ENCODE measurements at regions not wholly inside any gene's neighbourhood (a gene's known extent, or its start where the extent isn't known, plus 50 kb on each side); places are given as distances from the start of the nearest gene placed in this dataset.

DNA sequence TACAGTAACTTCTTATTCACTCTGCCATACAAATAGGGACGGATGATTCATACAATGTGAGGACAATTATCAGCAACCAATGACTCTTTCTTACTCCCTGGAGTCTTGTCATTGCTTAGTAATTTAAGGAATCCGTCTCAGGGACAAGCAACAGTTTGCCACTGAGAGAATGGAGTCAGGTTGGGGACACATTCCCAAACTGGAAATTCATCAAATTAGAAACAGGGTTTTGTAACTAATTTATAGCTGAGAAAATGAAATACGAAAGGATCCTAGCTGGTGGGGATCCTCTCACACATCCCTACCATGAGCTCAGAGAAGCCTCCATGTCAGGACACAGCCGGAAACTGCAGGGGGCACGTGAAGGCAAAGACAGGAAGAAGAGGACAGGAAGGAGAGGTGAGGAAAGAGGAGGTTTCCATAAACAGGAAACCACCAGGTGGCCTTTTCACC lies 50.4 kb upstream of the KDR start:
- H3K4me3 ChIP-seq (replicated peaks; ENCODE audit: low read depth, low read length) = peak overlapping the region; percentile 36
- DNase-seq (ENCODE audit: low read depth) = peak; percentile 73
- TF ChIP-seq, protein P1, sequence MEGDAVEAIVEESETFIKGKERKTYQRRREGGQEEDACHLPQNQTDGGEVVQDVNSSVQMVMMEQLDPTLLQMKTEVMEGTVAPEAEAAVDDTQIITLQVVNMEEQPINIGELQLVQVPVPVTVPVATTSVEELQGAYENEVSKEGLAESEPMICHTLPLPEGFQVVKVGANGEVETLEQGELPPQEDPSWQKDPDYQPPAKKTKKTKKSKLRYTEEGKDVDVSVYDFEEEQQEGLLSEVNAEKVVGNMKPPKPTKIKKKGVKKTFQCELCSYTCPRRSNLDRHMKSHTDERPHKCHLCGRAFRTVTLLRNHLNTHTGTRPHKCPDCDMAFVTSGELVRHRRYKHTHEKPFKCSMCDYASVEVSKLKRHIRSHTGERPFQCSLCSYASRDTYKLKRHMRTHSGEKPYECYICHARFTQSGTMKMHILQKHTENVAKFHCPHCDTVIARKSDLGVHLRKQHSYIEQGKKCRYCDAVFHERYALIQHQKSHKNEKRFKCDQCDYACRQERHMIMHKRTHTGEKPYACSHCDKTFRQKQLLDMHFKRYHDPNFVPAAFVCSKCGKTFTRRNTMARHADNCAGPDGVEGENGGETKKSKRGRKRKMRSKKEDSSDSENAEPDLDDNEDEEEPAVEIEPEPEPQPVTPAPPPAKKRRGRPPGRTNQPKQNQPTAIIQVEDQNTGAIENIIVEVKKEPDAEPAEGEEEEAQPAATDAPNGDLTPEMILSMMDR (IDR thresholded peaks at IDR 0.05; ENCODE audit: low read length, missing control alignments) = no peak

- DNase-seq (ENCODE audit: low read depth) = no peak
- peak overlapping the region; percentile 36 for H3K4me3 ChIP-seq (replicated peaks; ENCODE audit: low read depth, low read length)
- TF ChIP-seq, protein P1 (IDR thresholded peaks at IDR 0.05; ENCODE audit: low read length, missing control alignments) = no peak
These were observed 51.1 kb upstream of the KDR start for GRCh38 chr4:55176497-55176896.

- TF ChIP-seq, protein P1 (IDR thresholded peaks at IDR 0.05; ENCODE audit: low read length, missing control alignments) = no peak
These were observed 52.1 kb upstream of the KDR start for GRCh38 chr4:55177461-55177860.

GRCh38 chr4:55178226-55179005 lies 53.0 kb upstream of the KDR start:
- no peak overlapping the region for H3K4me3 ChIP-seq (replicated peaks; ENCODE audit: low read depth, low read length)
- TF ChIP-seq, protein P1 (IDR thresholded peaks at IDR 0.05; ENCODE audit: low read length, missing control alignments) = no peak
- peak; percentile 62 for DNase-seq (ENCODE audit: low read depth)

More at GRCh38 chr4:55177461-55177860, 52.1 kb upstream of the KDR start:
- H3K4me3 ChIP-seq (replicated peaks; ENCODE audit: low read depth, low read length) = no peak overlapping the region
- no peak for DNase-seq (ENCODE audit: low read depth)

DNA sequence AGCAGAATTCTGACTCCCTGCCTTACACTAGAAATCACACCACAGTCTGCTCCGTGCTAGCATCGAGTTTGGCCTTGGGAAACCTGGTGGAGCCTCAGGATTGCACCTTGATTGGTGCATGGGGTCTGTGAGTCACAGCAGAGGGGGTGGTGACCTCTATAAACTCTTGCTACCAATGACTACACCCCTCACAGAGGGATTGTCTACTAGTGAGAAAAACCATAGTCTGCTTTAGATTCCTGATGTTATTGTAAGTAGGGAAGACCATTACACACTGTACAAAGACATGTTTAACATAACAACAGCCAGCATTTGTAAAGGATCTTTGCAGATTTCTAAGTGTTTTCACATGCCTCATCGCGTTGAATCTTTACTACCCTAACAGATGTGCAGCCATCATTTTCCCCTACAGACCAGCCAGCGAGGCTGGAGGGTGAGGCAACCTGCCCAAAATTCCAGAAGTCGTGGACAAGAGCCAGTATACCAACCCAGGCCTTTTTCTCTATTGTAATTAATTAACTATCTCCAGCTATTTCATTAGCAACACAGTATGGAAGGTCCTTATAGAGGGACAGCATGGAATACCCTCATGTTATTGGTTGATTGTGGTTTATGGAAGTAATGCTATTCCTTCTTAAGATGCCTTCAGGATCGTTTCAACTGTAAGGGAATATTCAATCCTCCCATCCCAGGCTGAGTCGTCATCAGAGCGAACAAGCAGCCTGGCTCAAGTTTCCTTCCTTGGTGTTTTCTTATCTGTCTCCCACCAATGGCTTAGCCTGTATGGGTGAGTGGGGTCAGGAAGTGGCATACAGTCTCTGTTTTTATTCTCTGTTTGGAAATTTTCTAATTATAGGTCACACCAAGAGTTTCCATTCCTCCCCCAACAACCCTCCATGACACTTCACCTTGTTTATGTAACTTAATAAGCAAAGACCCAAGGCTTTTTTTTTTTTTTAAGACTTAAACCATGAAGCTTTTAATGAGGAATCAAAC lies 55.9 kb upstream of the KDR start:
- no peak overlapping the region for H3K4me3 ChIP-seq (replicated peaks; ENCODE audit: low read depth, low read length)
- TF ChIP-seq, protein P1 (IDR thresholded peaks at IDR 0.05; ENCODE audit: low read length, missing control alignments) = no peak
- peak; percentile 70 for DNase-seq (ENCODE audit: low read depth)

- no peak overlapping the region for H3K4me3 ChIP-seq (replicated peaks; ENCODE audit: low read depth, low read length)
- TF ChIP-seq, protein P1 (IDR thresholded peaks at IDR 0.05; ENCODE audit: low read length, missing control alignments) = no peak
- peak; percentile 97 for DNase-seq (ENCODE audit: low read depth)
These were observed 58.7 kb upstream of the KDR start for GRCh38 chr4:55183926-55184599.
